Endothelial cell (in vitro differentiated cells): ENCODE measurements at regions not wholly inside any gene's neighbourhood (a gene's known extent, or its start where the extent isn't known, plus 50 kb on each side); places are given as distances from the start of the nearest gene placed in this dataset.

Source experiments
- DNase-seq: peaks from one replicate; pipeline ENCODE4 v3.0.0; 2021; ENCODE audit warnings: low spot score
- H3K27ac Mint-ChIP-seq: one replicate; pipeline ENCODE4 v1.8.0; 2021; ENCODE audit warnings: mixed read lengths, inconsistent platforms; ENCODE audit not compliant: unreplicated experiment
- H3K27me3 Mint-ChIP-seq: one replicate; pipeline ENCODE4 v1.8.0; 2021; ENCODE audit warnings: mild to moderate bottlenecking, moderate library complexity, mixed read lengths, inconsistent platforms; ENCODE audit not compliant: unreplicated experiment
- H3K36me3 Mint-ChIP-seq: one replicate; pipeline ENCODE4 v1.8.0; 2021; ENCODE audit warnings: mild to moderate bottlenecking, low read depth, mixed read lengths, inconsistent platforms; ENCODE audit not compliant: unreplicated experiment
- H3K4me1 Mint-ChIP-seq: one replicate; pipeline ENCODE4 v1.8.0; 2021; ENCODE audit warnings: mild to moderate bottlenecking, mixed read lengths, inconsistent platforms; ENCODE audit not compliant: unreplicated experiment
- H3K4me3 Mint-ChIP-seq: one replicate; pipeline ENCODE4 v1.8.0; 2021; ENCODE audit warnings: mild to moderate bottlenecking, mixed read lengths, inconsistent platforms; ENCODE audit not compliant: unreplicated experiment
- H3K9me3 Mint-ChIP-seq: one replicate; pipeline ENCODE4 v1.8.0; 2021; ENCODE audit warnings: mixed read lengths, inconsistent platforms; ENCODE audit not compliant: unreplicated experiment
- TF ChIP-seq, protein P1 (sequence below): fragments of 200-600 bp; sonication (generic); IDR thresholded peaks from one replicate; pipeline ENCODE4 v1.5.0; 2021; ENCODE audit warnings: antibody characterized with exemption; ENCODE audit not compliant: unreplicated experiment

GRCh38 chr6:6721606-6722005, 133.1 kb downstream of the LY86 start:
- peaks cover 56% of the 10 kb centered on the region for H3K4me1 Mint-ChIP-seq
- no peak overlapping the region for H3K4me3 Mint-ChIP-seq
- TF ChIP-seq, protein P1, sequence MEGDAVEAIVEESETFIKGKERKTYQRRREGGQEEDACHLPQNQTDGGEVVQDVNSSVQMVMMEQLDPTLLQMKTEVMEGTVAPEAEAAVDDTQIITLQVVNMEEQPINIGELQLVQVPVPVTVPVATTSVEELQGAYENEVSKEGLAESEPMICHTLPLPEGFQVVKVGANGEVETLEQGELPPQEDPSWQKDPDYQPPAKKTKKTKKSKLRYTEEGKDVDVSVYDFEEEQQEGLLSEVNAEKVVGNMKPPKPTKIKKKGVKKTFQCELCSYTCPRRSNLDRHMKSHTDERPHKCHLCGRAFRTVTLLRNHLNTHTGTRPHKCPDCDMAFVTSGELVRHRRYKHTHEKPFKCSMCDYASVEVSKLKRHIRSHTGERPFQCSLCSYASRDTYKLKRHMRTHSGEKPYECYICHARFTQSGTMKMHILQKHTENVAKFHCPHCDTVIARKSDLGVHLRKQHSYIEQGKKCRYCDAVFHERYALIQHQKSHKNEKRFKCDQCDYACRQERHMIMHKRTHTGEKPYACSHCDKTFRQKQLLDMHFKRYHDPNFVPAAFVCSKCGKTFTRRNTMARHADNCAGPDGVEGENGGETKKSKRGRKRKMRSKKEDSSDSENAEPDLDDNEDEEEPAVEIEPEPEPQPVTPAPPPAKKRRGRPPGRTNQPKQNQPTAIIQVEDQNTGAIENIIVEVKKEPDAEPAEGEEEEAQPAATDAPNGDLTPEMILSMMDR = no peak
- H3K27ac Mint-ChIP-seq = no peak overlapping the region
- no peaks in the 10 kb centered on the region for H3K36me3 Mint-ChIP-seq
- DNase-seq = no peak
- H3K9me3 Mint-ChIP-seq = no peaks in the 10 kb centered on the region
- peaks cover 8% of the 10 kb centered on the region for H3K27me3 Mint-ChIP-seq

GRCh38 chr6:6722195-6722594, 133.7 kb downstream of the LY86 start:
- H3K9me3 Mint-ChIP-seq = no peaks in the 10 kb centered on the region
- TF ChIP-seq, protein P1 = no peak
- no peak overlapping the region for H3K27ac Mint-ChIP-seq

GRCh38 chr6:6723361-6723760, 134.8 kb downstream of the LY86 start:
- Mint-ChIP-seq H3K36me3 (no peaks in the 10 kb centered on the region), H3K4me3 (peak overlapping the region; percentile 23), H3K4me1 (peaks cover 57% of the 10 kb centered on the region), H3K27ac (peak overlapping the region; percentile 96), H3K27me3 (peaks cover 8% of the 10 kb centered on the region), H3K9me3 (no peaks in the 10 kb centered on the region)
- TF ChIP-seq, protein P1 = no peak
- no peak for DNase-seq

More at GRCh38 chr6:6722195-6722594, 133.7 kb downstream of the LY86 start:
- DNase-seq = no peak
- no peaks in the 10 kb centered on the region for H3K36me3 Mint-ChIP-seq
- H3K27me3 Mint-ChIP-seq = peaks cover 8% of the 10 kb centered on the region
- no peak overlapping the region for H3K4me3 Mint-ChIP-seq
- peaks cover 56% of the 10 kb centered on the region for H3K4me1 Mint-ChIP-seq

DNA sequence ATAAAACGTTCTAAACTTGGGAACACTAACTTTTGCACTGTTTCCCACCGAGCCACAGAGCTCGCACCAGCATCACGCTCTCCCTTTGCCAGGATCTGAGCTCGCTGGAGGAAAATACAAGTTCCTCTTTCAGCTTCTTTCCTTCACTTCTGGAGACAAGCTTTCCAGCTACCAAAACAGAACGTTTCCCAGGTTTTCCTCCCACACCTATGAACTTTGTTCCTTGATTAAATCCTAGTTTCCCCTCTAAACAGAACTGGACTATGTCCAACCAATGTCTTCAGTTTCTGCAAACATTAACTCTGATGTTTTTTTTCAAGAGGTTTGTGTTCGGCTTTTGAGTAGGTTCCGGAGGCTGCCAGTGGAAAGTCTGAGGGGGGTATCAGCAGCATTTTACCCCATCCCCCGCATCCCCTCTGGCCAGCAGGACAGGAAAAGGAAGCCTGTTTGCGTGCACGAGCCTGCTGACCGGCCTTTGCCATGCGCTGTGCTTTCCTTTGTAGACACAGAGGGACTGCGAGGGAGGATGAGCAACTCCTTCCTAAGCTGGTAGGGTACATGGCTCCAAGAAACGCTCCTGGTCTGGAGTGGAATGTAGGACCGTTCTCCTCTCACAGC, 135.5 kb downstream of the LY86 start:
- Mint-ChIP-seq H3K27me3 (peaks cover 4% of the 10 kb centered on the region), H3K36me3 (no peaks in the 10 kb centered on the region), H3K4me3 (no peak overlapping the region), H3K27ac (peak overlapping the region; percentile 96), H3K4me1 (peaks cover 53% of the 10 kb centered on the region), H3K9me3 (no peaks in the 10 kb centered on the region)
- TF ChIP-seq, protein P1 = no peak
- peak; percentile 72 for DNase-seq

DNA sequence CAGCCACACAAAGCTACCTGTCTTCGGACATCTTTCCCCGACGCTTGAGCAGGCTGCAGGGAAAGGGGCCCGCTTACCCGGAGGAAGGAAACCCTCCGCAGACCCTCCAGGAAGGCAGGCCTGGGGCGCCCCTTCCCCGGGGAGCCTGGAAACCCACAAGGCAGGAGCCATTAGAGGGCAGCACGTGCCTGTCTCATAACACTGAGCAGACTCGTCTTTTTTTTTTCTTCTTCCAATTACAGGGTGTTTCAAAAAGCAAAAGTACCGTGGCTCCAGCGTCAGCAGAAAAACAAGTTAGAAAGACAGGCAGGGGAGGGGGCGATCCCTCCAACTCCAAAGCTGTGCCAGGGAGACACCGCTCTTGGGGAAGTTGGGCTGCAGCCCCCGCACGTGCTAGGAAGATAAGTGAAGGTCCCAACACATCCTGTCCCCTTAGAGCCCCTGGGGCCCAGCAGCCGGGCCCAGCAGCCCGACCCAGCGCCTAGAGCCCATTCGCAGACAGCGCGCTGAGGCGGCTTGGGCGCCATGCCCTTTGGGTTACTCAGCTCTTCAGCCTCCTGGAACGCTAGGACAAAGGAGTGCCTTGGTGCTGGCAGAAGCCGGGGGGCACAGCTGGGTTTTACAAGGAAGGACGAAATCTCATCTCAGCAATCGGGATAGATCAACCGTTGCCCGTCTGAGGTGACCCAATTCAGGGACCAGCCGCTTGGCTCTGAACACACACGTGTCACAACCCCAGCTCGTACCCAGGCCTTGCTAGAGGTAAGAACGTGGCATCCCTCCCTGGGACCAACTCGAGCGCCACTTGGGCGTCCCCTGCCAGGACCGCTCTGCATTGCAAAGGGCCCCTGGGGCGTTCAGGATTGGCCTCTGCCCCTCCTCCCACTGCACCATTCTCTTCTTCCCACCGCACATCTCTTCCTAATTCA, 136.3 kb downstream of the LY86 start:
- H3K9me3 Mint-ChIP-seq = no peaks in the 10 kb centered on the region
- H3K4me3 Mint-ChIP-seq = no peak overlapping the region
- TF ChIP-seq, protein P1 = peak; percentile 38
- H3K27ac Mint-ChIP-seq = peak overlapping the region; percentile 96
- peaks cover 52% of the 10 kb centered on the region for H3K4me1 Mint-ChIP-seq
- H3K36me3 Mint-ChIP-seq = no peaks in the 10 kb centered on the region
- peak; percentile 80 for DNase-seq
- H3K27me3 Mint-ChIP-seq = peaks cover 4% of the 10 kb centered on the region
